C4-2B (cell line): ENCODE measurements at regions not wholly inside any gene's neighbourhood (a gene's known extent, or its start where the extent isn't known, plus 50 kb on each side); places are given as distances from the start of the nearest gene placed in this dataset.

Experiments
- ZFX ChIP-seq: fragments of 450-650 bp; IDR thresholded peaks from 2 replicates; pipeline ENCODE4 v1.6.1; 2017
- TF ChIP-seq, protein P1 (sequence below): fragments of 450-650 bp; conservative IDR thresholded peaks from 2 replicates; pipeline ENCODE4 v1.5.1; 2017; ENCODE audit warnings: mild to moderate bottlenecking

DNA sequence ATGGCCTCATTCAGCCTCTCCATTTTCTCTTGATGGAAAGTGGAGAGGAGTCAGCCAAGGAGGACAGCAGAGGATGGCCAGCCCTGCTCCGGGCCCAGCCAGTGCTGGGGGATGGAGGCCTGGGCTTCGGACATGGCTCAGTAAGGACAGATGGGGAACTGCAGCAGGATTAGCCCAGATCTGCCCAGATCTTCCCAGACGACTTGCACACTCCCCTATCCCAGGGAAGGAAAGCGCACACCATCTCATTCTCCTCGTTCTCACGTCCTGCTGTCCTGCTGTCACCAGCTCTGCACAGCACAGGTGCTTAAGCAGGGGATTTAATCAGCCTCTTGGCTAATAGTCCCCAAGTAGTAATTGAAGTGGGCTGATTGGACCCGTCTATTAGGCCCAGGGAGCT is 100.2 kb upstream of the SDK2 start:
- TF ChIP-seq, protein P1, sequence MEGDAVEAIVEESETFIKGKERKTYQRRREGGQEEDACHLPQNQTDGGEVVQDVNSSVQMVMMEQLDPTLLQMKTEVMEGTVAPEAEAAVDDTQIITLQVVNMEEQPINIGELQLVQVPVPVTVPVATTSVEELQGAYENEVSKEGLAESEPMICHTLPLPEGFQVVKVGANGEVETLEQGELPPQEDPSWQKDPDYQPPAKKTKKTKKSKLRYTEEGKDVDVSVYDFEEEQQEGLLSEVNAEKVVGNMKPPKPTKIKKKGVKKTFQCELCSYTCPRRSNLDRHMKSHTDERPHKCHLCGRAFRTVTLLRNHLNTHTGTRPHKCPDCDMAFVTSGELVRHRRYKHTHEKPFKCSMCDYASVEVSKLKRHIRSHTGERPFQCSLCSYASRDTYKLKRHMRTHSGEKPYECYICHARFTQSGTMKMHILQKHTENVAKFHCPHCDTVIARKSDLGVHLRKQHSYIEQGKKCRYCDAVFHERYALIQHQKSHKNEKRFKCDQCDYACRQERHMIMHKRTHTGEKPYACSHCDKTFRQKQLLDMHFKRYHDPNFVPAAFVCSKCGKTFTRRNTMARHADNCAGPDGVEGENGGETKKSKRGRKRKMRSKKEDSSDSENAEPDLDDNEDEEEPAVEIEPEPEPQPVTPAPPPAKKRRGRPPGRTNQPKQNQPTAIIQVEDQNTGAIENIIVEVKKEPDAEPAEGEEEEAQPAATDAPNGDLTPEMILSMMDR: no peak
- TF ChIP-seq ZFX: no peak
